ELF-1 (cell line): ENCODE measurements at regions not wholly inside any gene's neighbourhood (a gene's known extent, or its start where the extent isn't known, plus 50 kb on each side); places are given as distances from the start of the nearest gene placed in this dataset.
"Not testable (repeated sequence)": the region's sequence is repeated elsewhere in the genome, so short reads cannot be mapped to it uniquely, and the experiment has no call there.

Source experiments
- DNase-seq: peaks from one replicate; pipeline ENCODE4 v3.0.0-alpha.2; 2016; ENCODE audit warnings: low read depth, low spot score

DNA sequence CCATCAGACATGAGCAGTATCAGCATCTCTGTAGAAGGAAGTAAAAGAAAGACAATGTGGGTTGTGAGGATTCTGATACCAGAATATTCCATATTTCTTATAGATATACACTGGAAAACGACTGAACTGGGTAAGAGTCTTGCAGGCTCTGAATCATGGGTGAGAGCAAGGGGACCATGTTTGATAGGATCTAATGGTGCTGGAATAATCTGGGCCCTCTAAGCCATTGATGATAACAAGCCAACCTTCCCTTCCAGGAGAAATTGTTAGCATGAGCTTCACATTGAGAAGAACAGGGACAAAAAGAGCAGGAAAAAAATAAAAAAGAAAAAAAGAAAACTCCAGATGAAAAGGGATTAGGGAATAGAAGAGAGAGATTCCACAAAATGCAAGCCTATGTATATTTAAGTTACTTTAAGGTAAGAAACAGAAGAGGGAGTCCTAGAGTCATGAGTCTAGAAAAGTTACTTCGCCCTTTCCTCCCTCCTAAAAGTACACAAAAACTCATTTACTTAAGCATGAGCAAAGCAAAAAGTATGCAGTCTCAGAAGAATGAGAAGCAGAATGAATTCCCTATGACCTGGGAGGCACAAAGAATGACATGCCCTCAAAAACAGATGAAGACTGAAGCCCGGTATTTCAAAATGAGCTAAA lies 181.9 kb downstream of the TMEM26 start:
- no peak for DNase-seq

DNA sequence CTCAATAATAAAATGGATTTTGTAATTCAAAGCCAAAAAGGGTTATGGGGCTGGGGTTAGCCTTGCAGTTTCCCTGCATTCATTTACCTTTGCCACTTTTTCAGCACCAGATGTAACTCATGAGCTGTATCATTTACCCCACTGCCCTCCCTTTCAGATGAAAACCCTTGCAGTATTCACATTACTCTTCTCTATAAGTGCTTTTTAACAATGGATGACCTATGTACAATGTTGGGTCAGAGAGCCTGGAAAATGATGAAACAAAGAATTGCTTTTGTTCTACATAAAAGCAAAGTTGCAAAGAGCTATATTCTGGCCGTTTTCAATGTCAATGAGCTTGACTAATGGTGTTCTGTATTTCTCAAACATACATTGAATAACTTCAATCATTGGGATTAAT lies 189.7 kb downstream of the TMEM26 start:
- DNase-seq = no peak

DNA sequence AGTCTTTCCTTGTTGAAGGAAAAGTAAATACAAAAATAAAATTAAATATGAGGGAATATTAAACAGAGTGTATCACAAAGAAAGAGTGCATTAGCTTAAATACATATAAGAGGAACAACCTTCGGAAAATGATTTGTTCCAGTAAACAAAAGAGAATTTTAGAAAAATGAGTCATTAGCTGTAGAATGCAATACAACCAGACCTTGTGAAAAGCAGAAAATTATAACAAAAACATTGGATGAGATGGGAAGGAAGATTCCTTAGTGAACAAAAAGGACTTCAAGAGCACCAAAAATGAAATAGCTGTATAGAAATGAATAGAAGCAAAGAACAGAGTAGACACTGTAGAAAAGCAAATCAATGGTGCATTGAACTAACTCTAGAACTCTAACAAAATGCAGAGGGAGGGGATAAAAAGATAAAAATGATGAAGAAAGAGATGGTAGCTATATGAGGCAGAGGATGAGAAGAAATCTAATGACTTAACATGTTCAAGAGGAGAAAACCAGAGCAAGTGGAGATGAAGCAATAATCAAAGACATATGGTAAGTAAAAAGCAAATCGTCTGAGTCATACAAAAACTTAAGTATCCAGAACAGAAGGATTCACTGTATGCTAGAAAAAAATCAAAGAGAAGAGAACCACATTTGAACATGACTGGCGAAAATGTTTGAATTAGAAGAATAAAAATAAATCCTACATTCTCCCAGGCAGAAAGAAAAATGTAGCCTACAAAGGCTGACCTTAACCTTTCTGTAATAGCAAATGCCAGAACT lies 190.5 kb downstream of the TMEM26 start:
- no peak for DNase-seq

DNA sequence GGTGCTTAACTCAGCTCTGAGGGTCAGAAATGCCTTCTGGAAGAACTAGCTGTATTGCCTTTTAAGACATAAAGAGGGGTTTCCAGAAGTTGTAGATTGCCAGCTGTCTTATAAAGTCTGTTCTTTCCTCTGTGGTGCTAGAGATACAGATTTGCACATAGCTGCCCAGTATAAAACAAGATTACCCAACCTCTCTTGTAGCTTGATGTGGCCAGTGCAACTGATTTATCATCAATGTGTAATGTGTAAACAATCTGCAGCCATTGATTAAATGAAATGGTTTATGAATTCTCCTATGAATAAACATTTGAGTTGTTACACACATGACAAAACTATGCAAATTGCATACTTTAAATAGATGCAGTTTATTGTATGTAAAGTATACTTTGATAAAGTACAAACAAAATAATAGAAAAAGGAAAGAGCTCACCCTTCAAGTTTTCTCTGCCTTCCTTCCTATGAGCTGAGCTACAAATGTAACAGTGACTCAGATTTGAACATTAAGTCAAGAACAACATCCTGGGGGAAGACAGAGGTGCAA lies 195.2 kb downstream of the TMEM26 start:
- DNase-seq = no peak

DNA sequence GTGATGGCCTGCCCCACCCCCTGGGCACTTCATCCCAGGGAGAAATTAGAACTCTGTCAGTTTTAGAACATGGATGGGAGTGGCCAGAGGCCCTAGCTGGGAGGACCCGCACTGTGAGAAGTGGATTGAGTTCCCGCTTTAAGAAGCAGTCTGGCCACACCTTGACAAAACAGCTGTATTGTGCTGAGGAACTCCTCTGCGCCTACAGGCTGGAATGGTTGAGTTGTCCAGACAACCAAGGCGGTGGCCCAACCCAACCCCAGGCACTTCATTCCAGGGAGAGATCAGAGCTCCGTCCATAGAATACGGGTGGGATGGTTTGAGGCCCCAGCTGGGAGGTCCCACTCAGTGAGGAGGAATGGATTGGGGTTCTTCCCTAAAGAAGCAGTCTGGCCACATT lies 196.0 kb downstream of the TMEM26 start:
- no peak for DNase-seq

DNA sequence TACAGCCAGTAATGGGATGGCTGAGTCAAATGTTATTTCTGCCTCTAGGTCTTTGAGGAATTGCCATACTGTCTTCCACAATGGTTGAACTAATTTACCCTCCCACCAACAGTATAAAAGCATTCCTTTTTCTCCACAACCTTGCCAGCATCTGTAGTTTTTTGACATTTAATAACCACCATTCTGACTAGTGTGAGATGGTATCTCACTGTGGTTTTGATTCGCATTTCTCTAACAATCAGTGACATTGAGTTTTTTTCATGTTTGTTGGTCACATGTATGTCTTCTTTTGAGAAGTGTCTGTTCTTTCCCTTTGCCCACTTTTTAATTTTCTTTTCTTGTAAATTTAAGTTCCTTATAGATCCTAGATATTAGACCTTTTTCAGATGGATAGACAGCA lies 200.9 kb downstream of the TMEM26 start:
- DNase-seq = not testable (repeated sequence)

DNA sequence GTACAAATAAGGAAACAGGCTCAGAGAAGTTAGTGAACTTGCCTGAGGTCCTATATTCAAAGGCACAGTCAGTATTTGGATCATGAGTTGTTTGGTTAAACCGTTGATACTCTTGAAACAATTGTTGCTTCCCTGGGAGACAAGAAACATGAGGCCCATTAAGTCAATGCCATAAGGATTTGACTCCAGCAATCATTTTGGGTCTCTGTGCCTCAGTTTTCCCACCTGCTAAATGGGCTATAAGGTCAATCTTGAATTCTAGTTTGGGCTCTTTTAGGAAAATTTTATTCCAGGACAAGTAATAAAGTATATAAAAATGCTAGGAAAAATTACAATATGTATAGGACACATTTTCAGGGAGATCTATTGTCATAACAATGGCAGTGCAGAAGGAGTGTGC lies 202.1 kb downstream of the TMEM26 start:
- DNase-seq = no peak

DNA sequence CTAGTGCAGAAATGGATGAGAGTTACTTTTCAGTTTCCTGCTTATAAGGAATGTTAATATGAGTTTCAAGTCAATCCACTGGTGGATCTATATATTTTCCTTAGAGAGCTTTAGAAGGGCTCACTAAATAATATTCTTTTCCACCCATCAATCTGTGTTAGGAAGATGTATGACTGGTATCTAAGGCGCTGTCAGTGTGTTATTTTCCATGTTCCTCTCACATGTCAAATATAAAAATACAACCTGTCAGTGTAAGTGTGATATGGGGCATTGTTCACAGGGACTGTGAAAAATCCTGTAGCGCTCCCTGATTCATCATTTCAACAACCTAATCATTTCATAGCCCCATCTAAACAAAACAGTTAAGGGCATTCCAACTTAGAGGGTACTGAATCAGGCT lies 203.1 kb downstream of the TMEM26 start:
- no peak for DNase-seq

DNA sequence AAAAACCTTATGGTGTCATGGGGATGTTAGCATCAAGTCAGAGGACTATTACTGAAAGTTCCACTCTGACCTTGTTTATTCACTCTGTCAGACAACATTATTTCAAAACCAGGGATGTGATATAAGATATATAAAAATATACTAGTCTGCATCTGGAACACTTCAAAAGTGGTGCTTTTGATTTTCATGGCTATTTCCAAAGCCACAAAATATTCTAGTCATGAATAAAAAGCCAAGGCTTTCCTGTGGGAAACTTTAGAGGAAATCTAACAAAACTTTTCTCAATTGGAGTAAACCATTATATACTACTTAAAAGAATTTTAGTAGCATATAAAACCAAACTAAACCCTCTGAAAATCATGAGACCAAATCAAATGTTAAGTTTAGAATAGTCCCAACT lies 205.2 kb downstream of the TMEM26 start:
- no peak for DNase-seq

DNA sequence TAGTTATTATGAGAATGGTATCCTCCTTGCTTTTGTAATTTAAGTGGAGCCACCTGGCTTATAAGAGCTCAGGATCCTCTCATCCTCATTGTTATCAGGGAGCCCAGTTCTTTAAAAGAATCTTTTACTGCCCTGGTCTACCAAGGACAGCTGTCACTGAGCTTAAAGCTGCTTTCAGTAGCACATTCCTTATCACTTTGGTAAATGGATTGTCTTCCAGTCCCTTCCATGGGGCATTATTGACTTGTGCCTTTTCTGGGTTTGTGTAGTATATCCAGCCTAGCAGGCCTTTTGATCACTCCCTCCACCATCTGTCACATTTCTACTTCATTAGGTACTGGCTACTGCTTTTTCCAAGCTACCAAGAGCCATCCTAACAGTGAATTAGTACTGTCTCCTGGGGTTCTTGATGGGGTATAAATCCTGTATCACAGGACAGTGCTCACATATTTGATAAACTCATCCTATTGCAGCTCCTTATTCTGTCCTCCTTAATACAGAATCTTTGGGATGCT lies 208.9 kb downstream of the TMEM26 start:
- DNase-seq = no peak

DNA sequence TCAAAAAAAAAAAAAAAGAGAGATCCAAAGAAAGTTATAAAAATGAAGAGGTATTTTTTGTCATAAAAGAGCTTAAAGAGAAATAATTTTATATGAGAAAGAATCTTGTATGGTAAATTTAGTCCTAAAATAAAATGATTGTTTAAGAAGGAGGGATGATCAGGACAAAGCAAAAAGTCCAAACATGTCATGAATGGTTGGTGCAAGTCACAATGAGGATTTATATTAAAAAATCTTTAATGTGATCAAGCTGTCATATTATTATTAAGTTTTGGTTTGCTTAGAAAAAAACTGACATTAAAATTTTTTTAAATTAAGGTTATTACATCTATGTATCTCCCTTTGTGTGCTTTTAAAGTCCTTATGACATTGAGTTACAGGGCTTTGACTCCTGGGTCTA lies 220.4 kb downstream of the TMEM26 start:
- no peak for DNase-seq

DNA sequence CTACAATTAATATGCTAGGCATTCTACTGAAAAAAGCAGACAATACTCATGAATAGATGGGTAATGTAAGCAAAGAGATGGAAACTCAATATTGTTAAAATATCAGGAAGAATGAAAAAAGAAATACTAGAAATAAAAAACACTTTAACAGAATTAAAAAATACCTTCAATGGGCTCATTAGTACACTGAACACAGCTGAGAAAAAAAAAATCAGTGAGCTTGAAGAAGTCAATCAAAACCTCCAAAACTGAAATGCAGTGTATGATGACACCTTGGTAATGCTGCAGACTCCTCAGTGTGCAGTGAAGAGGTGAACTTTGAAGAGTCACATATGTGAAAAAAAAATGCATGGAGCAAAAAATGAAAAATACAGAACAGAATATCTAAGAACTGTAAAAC lies 227.2 kb downstream of the TMEM26 start:
- no peak for DNase-seq

DNA sequence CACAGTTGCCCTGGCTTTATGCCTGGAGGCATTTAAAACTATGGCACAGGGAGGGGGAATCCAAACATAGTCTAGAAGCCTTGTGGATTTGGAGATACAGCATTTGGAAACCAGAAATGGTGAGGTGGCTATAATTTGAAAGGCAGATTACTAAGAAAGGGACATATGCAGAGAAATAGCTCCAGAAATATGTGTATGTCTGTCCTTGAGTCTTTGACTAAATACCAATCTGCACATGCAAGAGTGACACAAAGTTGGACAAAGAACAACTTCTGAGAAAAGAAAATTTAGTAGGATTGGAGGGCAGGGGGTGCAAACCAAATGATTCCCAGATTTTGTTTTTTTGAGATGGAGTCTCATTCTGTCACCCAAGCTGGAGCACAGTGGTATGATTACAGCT lies 229.6 kb downstream of the TMEM26 start:
- DNase-seq = no peak

DNA sequence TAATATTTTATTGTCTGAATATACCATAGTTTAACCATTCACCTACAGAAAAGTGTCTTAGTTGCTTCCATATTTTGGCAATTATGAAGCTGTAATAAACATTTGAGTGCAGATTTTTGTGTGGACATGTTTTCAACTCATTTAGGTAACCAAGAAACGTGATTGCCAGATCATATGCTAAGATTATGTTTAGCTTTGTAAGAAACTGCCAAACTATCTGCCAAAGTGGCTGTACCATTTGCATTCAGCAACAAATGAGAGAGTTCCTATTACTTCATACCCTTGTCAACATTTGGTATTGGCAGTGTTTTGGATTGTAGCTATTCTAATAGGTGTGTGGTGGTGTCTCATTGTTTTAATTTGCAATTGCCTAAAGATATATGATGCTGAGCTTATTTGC lies 233.5 kb downstream of the TMEM26 start:
- no peak for DNase-seq

DNA sequence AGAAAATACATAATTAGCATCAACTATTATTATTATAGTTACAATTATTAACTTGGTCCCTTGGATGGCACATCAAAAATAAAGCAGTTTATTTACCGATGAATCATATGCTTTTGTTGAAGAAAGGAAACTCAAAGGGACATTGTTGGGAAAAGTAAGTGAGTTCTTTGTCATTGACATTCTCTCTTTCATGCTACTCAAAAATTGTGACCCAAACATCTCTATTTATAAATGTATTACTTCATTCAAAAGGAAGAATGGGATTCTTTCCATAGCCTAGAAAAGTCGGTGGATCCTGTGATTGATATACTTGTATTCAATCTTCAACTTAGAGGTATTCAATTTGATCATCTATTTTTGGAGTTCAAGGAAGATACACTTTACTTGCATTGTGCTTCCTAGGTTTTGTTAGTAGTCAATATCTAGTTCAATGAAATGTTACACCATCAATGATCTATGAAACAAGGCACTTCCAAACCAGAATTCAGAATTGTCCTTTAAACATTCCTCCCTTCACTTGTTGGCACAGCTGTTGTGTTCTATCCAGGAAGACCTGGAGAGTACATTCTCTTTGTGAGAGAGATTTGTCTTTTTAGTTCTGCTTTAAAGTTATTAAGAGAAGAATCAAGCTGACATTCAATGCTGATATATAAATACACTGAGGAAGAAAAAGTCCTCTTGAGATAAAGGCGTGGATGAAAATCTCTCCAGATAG lies 235.2 kb downstream of the TMEM26 start:
- DNase-seq = no peak

DNA sequence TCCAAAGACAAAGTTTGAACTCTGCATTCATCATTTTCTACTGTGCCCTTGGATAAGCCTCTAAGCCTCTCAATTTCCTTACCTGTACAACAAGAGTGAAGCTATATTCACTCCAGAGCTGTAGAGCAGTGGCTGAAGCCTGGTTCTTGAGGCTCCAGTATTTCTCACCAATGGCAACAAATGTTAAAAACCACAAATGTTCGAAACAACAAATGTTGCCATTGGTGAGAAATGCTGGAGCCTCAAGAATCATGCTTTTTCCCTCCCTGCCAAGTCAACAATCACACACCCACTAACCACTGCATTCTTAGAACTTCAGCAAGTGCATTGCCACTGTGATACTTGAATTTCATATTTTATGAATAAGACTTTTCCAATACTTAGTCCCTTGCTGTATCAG lies 237.9 kb downstream of the TMEM26 start:
- no peak for DNase-seq

DNA sequence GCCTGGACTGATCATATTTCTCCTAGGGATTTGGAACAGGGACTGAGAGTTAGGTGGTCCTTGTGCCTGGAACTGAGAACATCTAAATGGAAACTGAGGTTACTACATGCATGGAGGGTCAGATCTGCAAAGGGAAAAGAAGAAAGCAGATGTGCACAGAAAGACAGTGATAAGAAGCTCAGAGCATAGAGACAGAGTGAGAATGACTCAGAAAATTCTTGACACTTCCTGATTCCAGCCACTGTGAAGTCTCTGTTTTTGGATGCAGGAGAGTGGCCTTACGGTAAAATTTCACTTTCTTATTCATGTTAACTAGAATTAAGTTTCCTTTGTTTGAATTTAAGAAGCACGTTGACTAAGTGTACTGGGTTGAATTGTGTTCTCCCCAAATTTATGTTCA lies 241.7 kb downstream of the TMEM26 start:
- no peak for DNase-seq

DNA sequence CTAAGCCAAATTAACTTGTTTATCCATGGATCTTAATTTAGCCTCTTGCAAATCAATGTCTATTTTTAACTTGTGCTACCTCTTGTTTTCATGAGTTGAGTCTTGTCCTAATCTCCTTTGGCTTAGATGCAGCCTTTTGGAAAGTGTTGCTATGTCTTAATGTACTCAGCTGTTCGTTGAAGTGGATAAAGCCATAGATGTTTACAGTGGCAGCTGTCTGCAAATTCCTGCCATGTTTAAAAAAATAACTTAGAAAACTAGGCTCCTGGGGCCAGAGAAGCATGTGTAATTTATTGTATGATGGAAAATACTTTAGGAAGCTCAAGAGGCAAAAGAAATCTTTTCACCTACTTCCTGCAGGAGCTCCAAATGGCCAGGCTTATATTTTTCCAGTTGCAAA lies 253.1 kb upstream of the RHOBTB1 start:
- DNase-seq = no peak

DNA sequence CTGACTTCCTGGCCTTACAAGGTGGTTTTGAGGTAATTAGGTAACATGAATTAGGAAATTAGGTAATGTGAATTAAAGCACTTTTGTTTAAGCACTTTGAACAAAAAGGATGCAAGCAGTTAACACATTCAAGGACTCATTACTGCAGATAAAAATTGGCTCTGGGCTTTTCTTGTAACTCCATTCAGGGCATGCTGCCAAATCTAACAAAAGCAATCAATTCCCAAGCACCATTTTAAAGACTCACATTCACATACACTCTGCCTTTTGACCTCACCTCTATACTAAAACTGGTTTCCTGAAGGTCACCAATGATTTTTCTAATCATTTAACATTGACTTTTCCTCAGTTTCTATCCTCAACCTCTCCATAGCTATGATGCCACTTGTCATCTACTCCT lies 251.2 kb upstream of the RHOBTB1 start:
- no peak for DNase-seq

DNA sequence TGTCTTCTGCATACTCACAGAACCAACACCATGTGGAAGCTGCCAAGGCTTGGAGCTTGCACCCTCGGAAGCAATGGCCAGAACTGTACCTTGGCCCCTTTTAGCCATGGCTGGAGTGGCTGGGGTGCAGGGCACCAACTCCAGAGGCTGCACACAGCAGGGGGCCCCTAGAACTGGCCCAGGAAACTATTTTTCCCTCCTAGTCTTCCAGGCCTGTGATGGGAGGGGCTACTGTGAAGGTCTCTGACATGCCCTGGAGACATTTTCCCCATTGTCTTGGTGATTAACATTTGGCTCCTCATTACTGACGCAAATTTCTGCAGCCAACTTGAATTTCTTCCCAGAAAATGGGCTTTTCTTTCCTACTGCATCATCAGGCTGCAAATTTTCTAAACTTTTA lies 248.6 kb upstream of the RHOBTB1 start:
- DNase-seq = not testable (repeated sequence)

DNA sequence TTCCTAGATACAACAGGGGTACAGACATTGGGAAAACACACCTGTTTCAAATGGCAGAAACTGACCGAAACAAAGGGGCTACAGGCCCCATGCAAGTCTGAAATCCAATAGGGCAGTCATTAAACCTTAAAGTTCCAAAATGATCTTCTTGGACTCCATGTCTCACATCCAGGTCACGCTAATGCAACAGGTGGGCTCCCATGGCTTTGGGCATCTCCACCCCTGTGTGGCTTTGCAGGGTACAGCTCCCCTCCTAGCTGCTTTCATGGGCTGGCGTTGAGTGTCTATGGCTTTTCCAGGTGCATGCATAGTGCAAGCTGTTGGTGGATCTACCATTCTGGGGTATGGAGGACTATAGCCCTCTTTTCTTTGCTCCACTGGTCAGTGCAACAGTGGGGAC lies 248.1 kb upstream of the RHOBTB1 start:
- DNase-seq = no peak

DNA sequence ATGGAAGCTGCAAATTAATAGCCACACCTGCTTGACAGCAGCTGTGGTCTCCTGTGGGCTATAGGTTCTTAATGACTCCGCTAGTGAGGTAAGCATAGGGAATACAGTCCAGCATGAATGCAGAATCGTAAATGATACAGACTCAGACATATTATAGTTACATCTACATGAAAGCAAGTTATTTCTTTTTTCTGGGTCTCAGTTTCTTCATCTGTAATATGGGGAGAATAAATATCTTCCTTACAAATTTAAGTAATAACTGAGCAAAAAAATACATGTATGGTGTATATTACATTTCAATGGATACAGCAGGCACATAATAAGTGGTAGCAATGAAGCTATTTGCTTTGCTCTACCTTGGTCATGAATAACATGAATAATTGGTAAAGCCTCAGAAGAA lies 245.9 kb upstream of the RHOBTB1 start:
- no peak for DNase-seq
